Bronchial epithelial cell (primary cell): ENCODE measurements at regions not wholly inside any gene's neighbourhood (a gene's known extent, or its start where the extent isn't known, plus 50 kb on each side); places are given as distances from the start of the nearest gene placed in this dataset.
A peak's percentile ranks its signal among the peaks of the same experiment; 100 is the strongest.

Source experiments
- DNase-seq: peaks from one replicate; pipeline ENCODE4 v3.0.0-alpha.2; 2010; ENCODE audit warnings: low read depth
- FAIRE-seq: peaks from 2 replicates; lab custom pipeline; 2011; peaks lifted over from hg19 to GRCh38; lab: Jason Lieb, UNC
- H3K27me3 ChIP-seq: 2 replicates; pipeline ENCODE4 v1.5.1; 2011; ENCODE audit warnings: low read length; ENCODE audit not compliant: control insufficient read depth, insufficient read depth
- H3K36me3 ChIP-seq: 2 replicates; pipeline ENCODE4 v1.5.1; 2011; ENCODE audit warnings: low read length; ENCODE audit not compliant: control insufficient read depth, insufficient read depth
- H3K4me3 ChIP-seq: 2 replicates; pipeline ENCODE4 v1.5.1; 2011; ENCODE audit warnings: mild to moderate bottlenecking, low read depth, low read length, control low read depth
- CTCF ChIP-seq: IDR thresholded peaks from 2 replicates; pipeline ENCODE4 v1.5.1; 2011; ENCODE audit warnings: mild to moderate bottlenecking, moderate library complexity, low read length, control low read depth, inconsistent platforms; ENCODE audit not compliant: insufficient read depth, severe bottlenecking

GRCh38 chr12:125704803-125705202, 639.6 kb downstream of the AACS start:
- H3K4me3 ChIP-seq = no peak overlapping the region
- FAIRE-seq = no peak

GRCh38 chr12:125720961-125721360, 655.7 kb downstream of the AACS start:
- peak; percentile 82 for FAIRE-seq

More at GRCh38 chr12:125704803-125705202, 639.6 kb downstream of the AACS start:
- TF ChIP-seq CTCF = no peak
- DNase-seq = no peak
- no peaks in the 10 kb centered on the region for H3K36me3 ChIP-seq
- H3K27me3 ChIP-seq = no peaks in the 10 kb centered on the region

DNA sequence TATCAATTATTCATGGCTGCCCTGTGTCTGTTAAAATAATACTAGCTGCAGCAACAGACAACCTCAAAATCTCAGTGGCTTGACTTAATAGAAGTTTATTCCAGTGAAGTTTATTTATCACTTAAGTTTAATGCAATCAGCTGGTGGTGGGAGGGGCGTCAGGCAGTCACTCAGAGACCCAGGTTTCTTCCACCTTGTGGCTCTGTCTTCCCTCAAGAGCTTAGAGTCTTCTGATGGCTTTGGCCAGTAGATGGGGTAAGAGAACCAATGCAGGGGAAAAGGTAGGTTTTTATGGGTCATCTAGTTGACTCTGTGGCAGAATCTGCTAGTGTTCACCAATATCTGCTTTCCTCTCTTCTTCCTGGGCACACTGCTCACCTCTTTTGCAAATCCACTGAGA, 668.9 kb downstream of the AACS start:
- no peak for TF ChIP-seq CTCF
- Histone ChIP-seq H3K27me3 (no peaks in the 10 kb centered on the region), H3K4me3 (no peak overlapping the region), H3K36me3 (no peaks in the 10 kb centered on the region)
- FAIRE-seq (peak; percentile 7), DNase-seq (no peak)

More at GRCh38 chr12:125720961-125721360, 655.7 kb downstream of the AACS start:
- H3K27me3 ChIP-seq = no peaks in the 10 kb centered on the region
- no peak overlapping the region for H3K4me3 ChIP-seq
- no peaks in the 10 kb centered on the region for H3K36me3 ChIP-seq
- no peak for TF ChIP-seq CTCF
- no peak for DNase-seq

DNA sequence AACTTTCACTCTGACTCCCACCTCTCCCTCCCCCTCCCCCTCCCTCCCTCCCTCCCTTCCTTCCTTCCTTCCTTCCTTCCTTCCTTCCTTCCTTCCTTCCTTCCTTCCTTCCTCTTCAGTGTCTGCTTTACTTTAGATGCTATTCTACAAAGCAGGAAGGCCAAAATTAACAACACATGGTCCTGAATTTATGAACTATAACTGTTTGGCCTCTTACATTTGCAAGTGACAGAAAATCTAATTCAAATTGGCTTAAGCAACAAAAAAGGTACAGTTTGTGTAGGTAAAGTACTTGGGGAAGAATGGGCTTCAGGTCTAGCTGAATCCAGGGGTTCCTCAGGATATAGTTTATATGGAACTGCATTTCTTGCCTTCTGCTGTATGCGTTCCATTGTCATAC, 673.0 kb downstream of the AACS start:
- H3K4me3 ChIP-seq = no peak overlapping the region
- DNase-seq = no peak
- no peak for TF ChIP-seq CTCF
- H3K36me3 ChIP-seq = no peaks in the 10 kb centered on the region
- H3K27me3 ChIP-seq = no peaks in the 10 kb centered on the region
- no peak for FAIRE-seq

- DNase-seq (no peak), FAIRE-seq (no peak)
- no peaks in the 10 kb centered on the region for H3K36me3 ChIP-seq
- no peaks in the 10 kb centered on the region for H3K27me3 ChIP-seq
- no peak overlapping the region for H3K4me3 ChIP-seq
- TF ChIP-seq CTCF = no peak
Observed at GRCh38 chr12:125742413-125742812, 677.2 kb downstream of the AACS start.

DNA sequence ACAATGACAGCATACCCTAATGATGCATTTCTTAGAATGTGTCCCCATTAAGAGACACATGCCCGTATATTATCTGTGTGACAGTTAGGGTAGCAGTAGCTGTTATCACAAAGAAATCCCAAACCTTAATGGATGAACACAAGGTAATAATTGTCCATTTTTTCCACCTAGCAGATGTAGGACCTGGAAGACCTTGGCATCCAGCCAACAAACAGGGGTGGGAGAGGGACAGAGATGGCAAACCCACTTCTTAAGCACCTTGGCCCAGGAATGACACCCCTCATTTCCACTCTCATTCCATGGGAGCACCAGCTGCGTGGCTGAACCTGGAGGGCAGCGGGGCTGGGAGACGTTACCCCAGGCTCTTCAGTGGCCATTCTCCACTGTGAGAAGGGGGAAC, 679.0 kb downstream of the AACS start:
- FAIRE-seq (no peak), DNase-seq (no peak)
- Histone ChIP-seq H3K27me3 (no peaks in the 10 kb centered on the region), H3K4me3 (no peak overlapping the region), H3K36me3 (no peaks in the 10 kb centered on the region)
- TF ChIP-seq CTCF = no peak
